ENCODE measurements at regions not wholly inside any gene's neighbourhood (a gene's known extent, or its start where the extent isn't known, plus 50 kb on each side); places are given as distances from the start of the nearest gene placed in this dataset.

DNA sequence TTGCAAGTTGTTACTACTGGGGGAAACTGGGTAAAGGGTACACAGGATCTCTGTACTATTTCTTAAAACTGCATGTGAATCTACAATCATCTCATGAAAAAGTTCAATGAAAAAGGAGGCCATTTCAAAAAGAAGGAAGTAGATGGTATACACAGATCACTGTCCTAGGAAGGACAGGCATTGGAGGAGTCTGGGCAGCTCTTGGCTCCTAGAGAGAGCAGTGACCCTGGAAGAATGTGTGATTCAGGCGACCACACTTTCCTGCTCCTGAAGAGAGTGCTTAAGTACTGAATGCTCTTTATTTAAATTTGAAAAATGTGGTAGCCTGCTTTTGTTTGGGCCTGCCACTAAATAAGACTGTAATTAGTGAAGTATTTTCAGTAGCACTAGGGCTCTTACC, 318.1 kb upstream of the CASK start:
- no peaks in the 10 kb centered on the region for H3K36me3 Mint-ChIP-seq
- no peak overlapping the region for H3K4me3 Mint-ChIP-seq
- peaks cover 7% of the 10 kb centered on the region for H3K4me1 Mint-ChIP-seq
- TF ChIP-seq, protein P1, sequence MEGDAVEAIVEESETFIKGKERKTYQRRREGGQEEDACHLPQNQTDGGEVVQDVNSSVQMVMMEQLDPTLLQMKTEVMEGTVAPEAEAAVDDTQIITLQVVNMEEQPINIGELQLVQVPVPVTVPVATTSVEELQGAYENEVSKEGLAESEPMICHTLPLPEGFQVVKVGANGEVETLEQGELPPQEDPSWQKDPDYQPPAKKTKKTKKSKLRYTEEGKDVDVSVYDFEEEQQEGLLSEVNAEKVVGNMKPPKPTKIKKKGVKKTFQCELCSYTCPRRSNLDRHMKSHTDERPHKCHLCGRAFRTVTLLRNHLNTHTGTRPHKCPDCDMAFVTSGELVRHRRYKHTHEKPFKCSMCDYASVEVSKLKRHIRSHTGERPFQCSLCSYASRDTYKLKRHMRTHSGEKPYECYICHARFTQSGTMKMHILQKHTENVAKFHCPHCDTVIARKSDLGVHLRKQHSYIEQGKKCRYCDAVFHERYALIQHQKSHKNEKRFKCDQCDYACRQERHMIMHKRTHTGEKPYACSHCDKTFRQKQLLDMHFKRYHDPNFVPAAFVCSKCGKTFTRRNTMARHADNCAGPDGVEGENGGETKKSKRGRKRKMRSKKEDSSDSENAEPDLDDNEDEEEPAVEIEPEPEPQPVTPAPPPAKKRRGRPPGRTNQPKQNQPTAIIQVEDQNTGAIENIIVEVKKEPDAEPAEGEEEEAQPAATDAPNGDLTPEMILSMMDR (IDR thresholded peaks at IDR 0.05; ENCODE audit: unreplicated experiment): no peak
- no peak overlapping the region for H3K27ac Mint-ChIP-seq
- DNase-seq (ENCODE audit: low spot score in 2 of 2, unreplicated experiment in 2 of 2): no peak
- H3K9me3 Mint-ChIP-seq: peaks cover 37% of the 10 kb centered on the region
- H3K27me3 Mint-ChIP-seq (ENCODE audit: low read depth): no peaks in the 10 kb centered on the region

DNA sequence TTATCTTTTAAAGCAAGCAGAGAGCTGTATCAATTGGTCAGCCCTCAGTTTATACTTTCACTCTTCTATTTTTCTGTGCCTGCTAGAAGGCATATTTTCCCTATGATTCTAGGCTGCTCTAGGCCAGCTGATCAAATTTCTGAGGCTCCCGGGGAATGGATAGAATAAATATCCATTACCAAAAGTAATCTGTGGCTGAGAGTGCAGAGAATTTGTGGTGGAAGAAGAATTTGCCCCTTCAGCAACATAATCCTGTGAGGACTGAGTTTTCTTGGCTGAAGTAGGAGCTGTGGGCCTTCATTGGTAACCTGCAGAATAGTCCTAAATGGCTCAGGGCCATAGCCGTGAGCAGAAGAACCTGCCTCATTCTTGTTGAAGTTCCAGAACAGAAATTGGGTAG, 314.6 kb upstream of the CASK start:
- Mint-ChIP-seq H3K36me3 (no peaks in the 10 kb centered on the region), H3K4me3 (no peak overlapping the region), H3K27ac (no peak overlapping the region), H3K4me1 (no peaks in the 10 kb centered on the region), H3K9me3 (peaks cover 53% of the 10 kb centered on the region), H3K27me3 (ENCODE audit: low read depth) (no peaks in the 10 kb centered on the region)
- DNase-seq (ENCODE audit: low spot score in 2 of 2, unreplicated experiment in 2 of 2): no peak
- TF ChIP-seq, protein P1 (IDR thresholded peaks at IDR 0.05; ENCODE audit: unreplicated experiment): no peak

DNA sequence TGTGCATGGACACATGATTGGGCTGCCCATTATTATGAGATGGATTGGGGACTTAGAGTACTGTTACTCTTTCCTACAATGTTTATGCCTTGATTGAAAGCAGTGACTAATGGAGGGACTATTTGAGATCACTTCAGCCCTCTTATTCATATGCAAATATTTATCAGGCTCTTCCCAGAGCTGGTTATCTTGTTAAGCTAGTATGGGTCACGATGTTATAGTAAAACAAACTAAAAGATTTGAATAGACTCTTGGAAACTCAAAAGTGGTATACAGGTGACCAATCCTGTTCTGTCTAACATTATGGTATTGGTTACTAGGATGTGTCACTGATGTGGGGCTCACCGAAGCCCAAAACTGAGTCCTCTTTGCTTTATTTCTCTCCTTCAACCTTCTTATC, 306.2 kb upstream of the CASK start:
- no peak overlapping the region for H3K4me3 Mint-ChIP-seq
- H3K27ac Mint-ChIP-seq: no peak overlapping the region
- DNase-seq (ENCODE audit: low spot score in 2 of 2, unreplicated experiment in 2 of 2): no peak
- no peaks in the 10 kb centered on the region for H3K36me3 Mint-ChIP-seq
- peaks cover 56% of the 10 kb centered on the region for H3K9me3 Mint-ChIP-seq
- no peaks in the 10 kb centered on the region for H3K4me1 Mint-ChIP-seq
- no peaks in the 10 kb centered on the region for H3K27me3 Mint-ChIP-seq (ENCODE audit: low read depth)
- TF ChIP-seq, protein P1 (IDR thresholded peaks at IDR 0.05; ENCODE audit: unreplicated experiment): no peak

DNA sequence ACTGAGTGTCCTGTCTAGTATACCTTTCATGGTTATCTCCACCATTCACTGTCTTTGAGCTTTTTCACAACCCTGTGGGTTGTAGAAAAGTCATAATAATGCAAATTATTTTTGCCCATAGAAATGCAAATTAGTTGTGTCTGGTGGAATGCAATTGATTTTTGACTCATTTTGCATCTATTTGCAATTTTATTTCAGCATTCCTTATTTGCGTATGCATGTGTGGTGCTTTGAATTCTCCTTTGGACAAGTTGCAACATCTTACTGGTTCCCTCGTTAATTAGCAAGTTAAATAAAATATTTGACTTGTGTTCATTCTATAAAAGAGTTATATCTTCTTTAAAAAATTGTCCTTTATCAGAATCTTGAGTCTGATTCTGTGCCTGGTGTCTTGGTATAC, 297.3 kb upstream of the CASK start:
- H3K4me1 Mint-ChIP-seq: no peaks in the 10 kb centered on the region
- no peaks in the 10 kb centered on the region for H3K27me3 Mint-ChIP-seq (ENCODE audit: low read depth)
- peaks cover 44% of the 10 kb centered on the region for H3K9me3 Mint-ChIP-seq
- DNase-seq (ENCODE audit: low spot score in 2 of 2, unreplicated experiment in 2 of 2): no peak
- no peaks in the 10 kb centered on the region for H3K36me3 Mint-ChIP-seq
- TF ChIP-seq, protein P1 (IDR thresholded peaks at IDR 0.05; ENCODE audit: unreplicated experiment): no peak
- H3K27ac Mint-ChIP-seq: no peak overlapping the region
- no peak overlapping the region for H3K4me3 Mint-ChIP-seq

GRCh38 chrX:42220083-42220482, 296.7 kb upstream of the CASK start:
- TF ChIP-seq, protein P1 (IDR thresholded peaks at IDR 0.05; ENCODE audit: unreplicated experiment): no peak
- H3K27ac Mint-ChIP-seq: no peak overlapping the region
- H3K27me3 Mint-ChIP-seq (ENCODE audit: low read depth): no peaks in the 10 kb centered on the region
- peaks cover 45% of the 10 kb centered on the region for H3K9me3 Mint-ChIP-seq
- H3K4me3 Mint-ChIP-seq: no peak overlapping the region
- no peaks in the 10 kb centered on the region for H3K36me3 Mint-ChIP-seq
- DNase-seq (ENCODE audit: low spot score in 2 of 2, unreplicated experiment in 2 of 2): no peak
- H3K4me1 Mint-ChIP-seq: no peaks in the 10 kb centered on the region

DNA sequence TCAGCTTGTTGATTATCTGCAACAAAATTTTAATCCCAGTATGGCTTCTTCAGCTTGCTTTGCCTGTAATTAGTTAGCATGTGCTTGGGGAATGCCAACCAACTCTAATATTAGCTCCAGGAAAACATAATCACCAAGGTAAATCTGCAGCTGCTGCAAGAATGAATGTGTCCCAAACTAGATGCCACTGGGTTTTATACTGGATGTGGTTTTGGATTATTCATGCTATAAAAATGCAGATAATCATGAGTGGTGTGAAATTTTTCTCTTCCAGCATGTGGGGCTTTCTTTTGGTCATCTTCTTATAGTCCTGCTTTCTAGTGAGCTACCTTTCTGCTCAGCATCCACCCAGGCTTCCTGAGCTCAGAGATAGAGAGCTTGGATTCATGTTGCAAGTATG, 295.9 kb upstream of the CASK start:
- Mint-ChIP-seq H3K4me1 (no peaks in the 10 kb centered on the region), H3K9me3 (peaks cover 37% of the 10 kb centered on the region), H3K36me3 (no peaks in the 10 kb centered on the region), H3K27ac (no peak overlapping the region), H3K4me3 (no peak overlapping the region), H3K27me3 (ENCODE audit: low read depth) (no peaks in the 10 kb centered on the region)
- TF ChIP-seq, protein P1 (IDR thresholded peaks at IDR 0.05; ENCODE audit: unreplicated experiment): no peak
- no peak for DNase-seq (ENCODE audit: low spot score in 2 of 2, unreplicated experiment in 2 of 2)

Data from mesothelial cell of epicardium (in vitro differentiated cells).